Esophagus squamous epithelium (tissue), 4 donors: ENCODE measurements at regions not wholly inside any gene's neighbourhood (a gene's known extent, or its start where the extent isn't known, plus 50 kb on each side); places are given as distances from the start of the nearest gene placed in this dataset.

Source experiments
- POLR2A ChIP-seq, 4 donors: fragments of 450-650 bp; IDR thresholded peaks; one replicate each; pipeline ENCODE4 v1.6.1; 2017; ENCODE audit warnings: antibody characterized with exemption in 4 of 4, mild to moderate bottlenecking in 4 of 4, moderate library complexity in 3 of 4
- TF ChIP-seq, protein P1 (sequence below), 6 experiments: fragments of 450-650 bp in 4 of 6; fragments of 200-600 bp in 2 of 6; sonication (generic) in 2 of 6; IDR thresholded peaks; one replicate each; pipeline ENCODE4 v1.5.1; 2016 to 2019; ENCODE audit warnings: antibody characterized with exemption in 6 of 6, mild to moderate bottlenecking in 4 of 6, moderate library complexity in 4 of 6

DNA sequence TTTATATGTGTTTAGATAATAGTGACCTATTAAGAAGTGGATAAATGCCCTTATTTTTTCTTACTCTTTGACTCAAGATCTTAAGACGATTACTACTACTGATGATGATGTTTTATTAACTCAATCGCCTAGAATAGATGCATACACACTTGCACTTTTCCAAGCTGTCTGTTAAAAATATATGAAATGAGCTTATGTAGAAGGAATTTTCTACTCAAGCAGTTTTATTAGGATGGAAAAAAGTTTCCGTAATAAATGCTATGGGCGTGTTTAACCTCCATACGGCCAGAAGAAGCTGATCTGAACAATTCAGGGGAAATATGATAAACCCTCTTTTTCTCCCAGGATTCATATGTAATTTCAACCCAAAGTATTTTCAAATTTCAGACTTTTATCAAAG is 455.7 kb upstream of the MPDZ start:
- no peak for TF ChIP-seq POLR2A (IDR thresholded peaks at IDR 0.05)
- TF ChIP-seq, protein P1, sequence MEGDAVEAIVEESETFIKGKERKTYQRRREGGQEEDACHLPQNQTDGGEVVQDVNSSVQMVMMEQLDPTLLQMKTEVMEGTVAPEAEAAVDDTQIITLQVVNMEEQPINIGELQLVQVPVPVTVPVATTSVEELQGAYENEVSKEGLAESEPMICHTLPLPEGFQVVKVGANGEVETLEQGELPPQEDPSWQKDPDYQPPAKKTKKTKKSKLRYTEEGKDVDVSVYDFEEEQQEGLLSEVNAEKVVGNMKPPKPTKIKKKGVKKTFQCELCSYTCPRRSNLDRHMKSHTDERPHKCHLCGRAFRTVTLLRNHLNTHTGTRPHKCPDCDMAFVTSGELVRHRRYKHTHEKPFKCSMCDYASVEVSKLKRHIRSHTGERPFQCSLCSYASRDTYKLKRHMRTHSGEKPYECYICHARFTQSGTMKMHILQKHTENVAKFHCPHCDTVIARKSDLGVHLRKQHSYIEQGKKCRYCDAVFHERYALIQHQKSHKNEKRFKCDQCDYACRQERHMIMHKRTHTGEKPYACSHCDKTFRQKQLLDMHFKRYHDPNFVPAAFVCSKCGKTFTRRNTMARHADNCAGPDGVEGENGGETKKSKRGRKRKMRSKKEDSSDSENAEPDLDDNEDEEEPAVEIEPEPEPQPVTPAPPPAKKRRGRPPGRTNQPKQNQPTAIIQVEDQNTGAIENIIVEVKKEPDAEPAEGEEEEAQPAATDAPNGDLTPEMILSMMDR (IDR thresholded peaks at IDR 0.05), result no peak
